Brain microvascular endothelial cell (primary cell): ENCODE measurements at regions not wholly inside any gene's neighbourhood (a gene's known extent, or its start where the extent isn't known, plus 50 kb on each side); places are given as distances from the start of the nearest gene placed in this dataset.
A peak's percentile ranks its signal among the peaks of the same experiment; 100 is the strongest.
"Not testable (repeated sequence)": the region's sequence is repeated elsewhere in the genome, so short reads cannot be mapped to it uniquely, and the experiment has no call there.

Source experiments
- DNase-seq: peaks from one replicate; pipeline ENCODE4 v3.0.0-alpha.2; 2020
- H3K27ac ChIP-seq: fragments of 250-450 bp; sonication (Bioruptor Pico); 2 replicates; pipeline ENCODE4 v1.5.1; 2020; ENCODE audit warnings: mild to moderate bottlenecking, moderate library complexity
- H3K27me3 ChIP-seq: fragments of 250-450 bp; sonication (Bioruptor Pico); replicated peaks from 2 replicates; pipeline ENCODE4 v1.5.1; 2020; ENCODE audit warnings: mild to moderate bottlenecking
- H3K36me3 ChIP-seq: fragments of 250-450 bp; sonication (Bioruptor Pico); replicated peaks from 2 replicates; pipeline ENCODE4 v1.5.1; 2020; ENCODE audit warnings: mild to moderate bottlenecking
- H3K4me3 ChIP-seq: 2 replicates; pipeline ENCODE4 v1.5.1; 2011; ENCODE audit warnings: low read depth, mild to moderate bottlenecking, control low read depth, low read length, moderate library complexity
- CTCF ChIP-seq: IDR thresholded peaks from 2 replicates; pipeline ENCODE4 v1.5.1; 2011; ENCODE audit warnings: low read depth, mild to moderate bottlenecking, moderate library complexity, low read length, control low read depth, inconsistent platforms; ENCODE audit errors: missing control alignments
- in situ Hi-C: cut with HindIII; loops from 2 replicates; pipeline ENCODE4 v1.10.0; 2017; ENCODE audit warnings: low sequenced_read_pairs, low pct_ligation_motif_present

DNA sequence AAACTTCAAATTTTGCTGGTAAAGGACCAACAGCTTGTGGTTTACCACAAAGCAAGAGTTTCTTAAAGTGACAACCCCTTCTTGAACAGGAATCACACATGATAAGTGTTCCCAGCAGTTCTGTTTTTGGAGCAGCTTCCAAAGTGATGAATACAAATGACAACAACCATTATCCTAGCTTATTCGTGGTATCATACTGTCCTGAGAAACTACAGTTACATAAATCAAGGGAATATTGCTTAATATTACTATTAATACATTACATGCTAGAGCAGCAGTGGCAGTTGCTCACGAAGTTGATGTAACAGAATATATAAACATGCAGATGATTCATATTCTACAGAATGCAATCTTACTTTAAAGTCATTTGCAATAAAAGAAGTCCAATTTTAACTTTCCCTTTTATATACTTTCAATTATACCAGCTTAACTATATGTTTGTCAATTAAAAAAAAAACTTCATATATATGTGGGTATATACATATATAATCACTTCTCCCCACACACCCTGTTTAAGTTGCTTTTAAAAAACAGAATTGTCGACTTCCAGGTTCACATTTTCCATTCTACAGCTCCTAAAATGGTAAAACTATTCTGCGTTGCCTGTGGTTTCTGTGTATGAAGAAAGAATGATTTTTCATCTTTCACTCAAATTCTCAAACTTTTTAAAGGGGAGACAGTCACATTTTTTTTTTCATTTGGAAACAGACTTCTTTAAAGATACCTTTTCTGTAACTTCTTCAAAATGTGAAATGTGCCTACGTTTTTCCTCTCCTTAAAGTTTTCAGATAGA, 713.6 kb downstream of the TDRD15 start:
- Histone ChIP-seq H3K4me3 (no peak overlapping the region), H3K27me3 (no peaks in the 10 kb centered on the region), H3K36me3 (no peaks in the 10 kb centered on the region), H3K27ac (peak overlapping the region; percentile 56)
- no peak for TF ChIP-seq CTCF
- in situ Hi-C loops, result no loop called here
- DNase-seq, result peak; percentile 37

DNA sequence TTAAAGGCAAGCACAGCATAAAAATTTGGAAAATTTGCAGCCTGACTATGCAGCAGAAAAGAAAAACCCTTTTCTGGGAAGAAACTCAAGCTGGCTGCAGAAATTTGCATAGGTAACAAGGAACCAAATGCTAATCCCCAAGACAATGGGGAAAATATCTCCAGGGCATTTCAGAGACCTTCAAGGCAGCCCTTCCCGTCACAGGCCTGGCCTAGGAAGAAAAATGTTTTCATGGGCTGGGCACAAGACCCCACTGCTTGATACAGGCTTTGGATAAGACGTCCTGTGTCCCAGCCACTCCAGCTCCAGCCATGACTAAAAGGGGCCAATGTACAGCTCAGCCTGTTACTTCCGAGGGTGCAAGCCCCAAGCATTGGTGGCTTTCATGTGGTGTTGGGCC, 717.6 kb downstream of the TDRD15 start:
- H3K4me3 ChIP-seq, result no peak overlapping the region
- in situ Hi-C loops, result no loop called here
- H3K36me3 ChIP-seq, result no peaks in the 10 kb centered on the region
- H3K27me3 ChIP-seq, result no peaks in the 10 kb centered on the region
- DNase-seq, result no peak
- no peak overlapping the region for H3K27ac ChIP-seq
- no peak for TF ChIP-seq CTCF

DNA sequence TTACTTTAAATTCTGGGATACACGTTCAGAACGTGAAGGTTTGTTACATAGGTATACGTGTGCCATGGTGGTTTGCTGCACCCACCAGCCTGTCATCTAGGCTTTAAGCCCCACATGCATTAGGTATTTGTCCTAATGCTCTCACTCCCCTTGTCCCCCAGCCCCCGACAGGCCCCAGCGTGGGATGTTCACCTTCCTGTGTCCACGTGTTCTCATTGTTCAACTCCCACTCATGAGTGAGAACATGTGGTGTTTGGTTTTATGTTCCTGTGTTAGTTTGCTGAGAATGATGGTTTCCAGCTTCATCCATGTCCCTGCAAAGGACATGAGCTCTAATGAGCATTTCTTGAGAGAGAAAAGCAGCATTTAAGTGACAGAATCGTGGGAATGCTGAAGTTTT, 726.6 kb downstream of the TDRD15 start:
- H3K27me3 ChIP-seq, H3K36me3 ChIP-seq, H3K4me3 ChIP-seq, in situ Hi-C loops, DNase-seq, H3K27ac ChIP-seq: not testable (repeated sequence)

DNA sequence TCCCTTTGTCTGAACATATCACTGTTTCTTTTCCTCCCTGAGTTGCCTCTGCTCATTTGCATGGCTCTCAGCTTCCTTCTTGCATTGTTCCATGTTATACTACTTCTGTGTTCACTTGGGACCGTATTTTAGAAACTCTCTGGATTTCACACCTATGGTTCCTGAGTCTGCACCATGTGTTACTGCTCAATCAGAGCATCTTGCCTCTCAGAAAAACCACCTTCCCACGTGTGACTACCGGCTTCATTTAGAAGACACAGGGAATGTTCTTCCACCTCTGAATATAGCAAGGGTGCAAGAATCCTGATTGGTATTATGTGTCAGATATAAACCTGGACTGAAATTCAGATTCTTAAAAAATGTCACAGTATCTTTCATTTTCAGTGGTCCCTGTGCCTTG, 731.2 kb downstream of the TDRD15 start:
- DNase-seq, result no peak
- TF ChIP-seq CTCF, result no peak
- no peaks in the 10 kb centered on the region for H3K36me3 ChIP-seq
- H3K27ac ChIP-seq, result no peak overlapping the region
- H3K4me3 ChIP-seq, result no peak overlapping the region
- in situ Hi-C loops, result no loop called here
- no peaks in the 10 kb centered on the region for H3K27me3 ChIP-seq

- no peaks in the 10 kb centered on the region for H3K27me3 ChIP-seq
- no peaks in the 10 kb centered on the region for H3K36me3 ChIP-seq
- DNase-seq, result no peak
- H3K27ac ChIP-seq, result no peak overlapping the region
- in situ Hi-C loops, result no loop called here
- no peak for TF ChIP-seq CTCF
- no peak overlapping the region for H3K4me3 ChIP-seq
Observed at GRCh38 chr2:21856708-21857107, 732.9 kb downstream of the TDRD15 start.

GRCh38 chr2:21860907-21861306, 737.1 kb downstream of the TDRD15 start:
- DNase-seq, result no peak
- no peak for TF ChIP-seq CTCF
- Histone ChIP-seq H3K36me3 (no peaks in the 10 kb centered on the region), H3K27me3 (no peaks in the 10 kb centered on the region), H3K27ac (no peak overlapping the region), H3K4me3 (no peak overlapping the region)
- in situ Hi-C loops, result no loop called here
